ENCODE measurements at regions not wholly inside any gene's neighbourhood (a gene's known extent, or its start where the extent isn't known, plus 50 kb on each side); places are given as distances from the start of the nearest gene placed in this dataset.

GRCh38 chr11:122362381-122362780, 246.4 kb upstream of the BLID start:
- DNase-seq (ENCODE audit: low read depth) = no peak

GRCh38 chr11:122360875-122361274, 244.9 kb upstream of the BLID start:
- DNase-seq (ENCODE audit: low read depth) = no peak
- peak; percentile 3 for TF ChIP-seq CTCF (conservative IDR thresholded peaks at IDR 0.05; ENCODE audit: low read depth, low read length)

More at GRCh38 chr11:122362381-122362780, 246.4 kb upstream of the BLID start:
- H3K4me3 ChIP-seq (ENCODE audit: low read length) = no peak overlapping the region
- no peak for TF ChIP-seq CTCF (conservative IDR thresholded peaks at IDR 0.05; ENCODE audit: low read depth, low read length)

GRCh38 chr11:122359081-122359571, 243.1 kb upstream of the BLID start:
- DNase-seq (ENCODE audit: low read depth) = no peak
- H3K4me3 ChIP-seq (ENCODE audit: low read length) = no peak overlapping the region
- TF ChIP-seq CTCF (conservative IDR thresholded peaks at IDR 0.05; ENCODE audit: low read depth, low read length) = no peak

More at GRCh38 chr11:122360875-122361274, 244.9 kb upstream of the BLID start:
- H3K4me3 ChIP-seq (ENCODE audit: low read length) = no peak overlapping the region

- no peak for DNase-seq (ENCODE audit: low read depth)
- TF ChIP-seq CTCF (conservative IDR thresholded peaks at IDR 0.05; ENCODE audit: low read depth, low read length) = no peak
- no peak overlapping the region for H3K4me3 ChIP-seq (ENCODE audit: low read length)
These were observed 242.3 kb upstream of the BLID start for GRCh38 chr11:122358292-122358691.

- DNase-seq (ENCODE audit: low read depth) = no peak
- H3K4me3 ChIP-seq (ENCODE audit: low read length) = no peak overlapping the region
- no peak for TF ChIP-seq CTCF (conservative IDR thresholded peaks at IDR 0.05; ENCODE audit: low read depth, low read length)
These were observed 240.0 kb upstream of the BLID start for GRCh38 chr11:122355968-122356367.

- no peak for TF ChIP-seq CTCF (conservative IDR thresholded peaks at IDR 0.05; ENCODE audit: low read depth, low read length)
- no peak overlapping the region for H3K4me3 ChIP-seq (ENCODE audit: low read length)
- DNase-seq (ENCODE audit: low read depth) = no peak
These were observed 238.1 kb upstream of the BLID start for GRCh38 chr11:122354025-122354697.

GRCh38 chr11:122353561-122353960, 237.5 kb upstream of the BLID start:
- TF ChIP-seq CTCF (conservative IDR thresholded peaks at IDR 0.05; ENCODE audit: low read depth, low read length) = no peak
- DNase-seq (ENCODE audit: low read depth) = no peak
- H3K4me3 ChIP-seq (ENCODE audit: low read length) = no peak overlapping the region

Measured in retinal pigment epithelial cell (primary cell).